GF-D8 (cell line): ENCODE measurements at regions not wholly inside any gene's neighbourhood (a gene's known extent, or its start where the extent isn't known, plus 50 kb on each side); places are given as distances from the start of the nearest gene placed in this dataset.
"Not testable (repeated sequence)": the region's sequence is repeated elsewhere in the genome, so short reads cannot be mapped to it uniquely, and the experiment has no call there.

Experiments used
- DNase-seq: peaks from one replicate; lab custom pipeline; 2025; lab: John Stamatoyannopoulos, UW

DNA sequence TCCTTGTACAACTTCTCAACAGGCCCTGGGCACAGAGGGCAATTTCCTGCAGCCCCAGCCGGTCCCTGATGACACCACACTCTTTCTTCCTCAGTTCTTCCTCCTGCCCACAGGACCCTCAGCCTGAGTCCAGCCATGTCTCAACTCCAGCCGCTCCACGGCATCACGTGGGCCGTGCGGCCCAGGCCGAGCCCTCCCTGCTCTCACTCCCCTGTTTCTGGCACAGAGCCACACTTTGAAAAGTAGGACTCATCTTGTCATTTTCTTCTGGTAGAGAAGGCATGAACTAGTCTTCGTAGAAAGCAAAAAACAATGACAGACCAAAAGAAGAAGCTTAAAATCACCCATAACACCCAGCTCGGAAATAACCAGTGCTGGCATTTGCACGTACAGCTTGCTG is 404.7 kb upstream of the IRX1 start:
- DNase-seq, result no peak

DNA sequence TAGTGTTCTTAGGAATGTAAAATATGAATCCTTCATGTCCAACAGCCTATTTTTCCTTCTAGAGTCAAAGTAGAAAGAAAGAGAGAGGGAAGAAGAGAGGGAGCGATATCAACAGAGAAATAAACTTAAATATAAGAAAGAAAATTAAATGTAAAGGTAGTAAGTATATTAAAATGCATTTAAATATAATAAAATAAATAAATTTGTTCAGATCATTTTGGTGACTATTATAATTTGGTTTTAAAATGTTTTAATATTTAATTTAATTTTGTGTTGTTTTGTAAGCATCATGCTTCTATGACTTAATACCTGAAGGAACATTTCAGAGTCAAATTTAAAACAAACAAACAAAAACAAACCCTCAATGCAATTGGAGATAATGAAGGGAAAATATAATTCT is 405.2 kb upstream of the IRX1 start:
- DNase-seq, result no peak

DNA sequence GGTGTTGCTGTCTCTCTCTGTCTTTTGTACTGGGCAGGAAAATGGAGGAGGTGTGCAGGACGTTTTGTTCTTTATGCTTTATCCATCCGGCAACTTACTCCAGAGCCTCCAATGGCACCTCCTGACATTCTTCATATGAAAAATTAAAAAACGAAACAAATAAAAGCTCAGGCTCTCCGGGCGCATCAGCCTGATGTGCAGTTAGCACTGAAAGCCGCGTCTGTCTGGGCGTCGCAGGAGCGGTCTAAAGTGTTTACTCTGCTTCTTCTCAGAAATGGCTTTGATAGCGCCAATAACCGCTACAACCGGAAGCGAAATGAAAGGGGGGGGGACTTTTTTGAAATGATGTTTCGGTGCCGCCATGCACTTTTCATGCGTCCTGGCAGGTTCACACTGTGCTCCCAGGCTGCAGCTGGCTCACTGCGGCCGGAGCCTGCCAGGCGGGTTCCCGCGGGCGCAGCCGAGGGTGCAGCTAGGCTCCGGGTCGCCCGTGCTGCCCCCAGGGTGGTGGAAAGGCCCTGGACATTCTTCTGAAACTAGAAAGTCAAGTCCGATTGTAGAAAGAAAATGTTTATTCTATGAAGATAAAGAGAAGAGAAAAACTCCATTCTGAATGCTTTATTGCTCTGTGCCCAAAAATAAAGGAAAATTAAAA is 407.7 kb upstream of the IRX1 start:
- no peak for DNase-seq

DNA sequence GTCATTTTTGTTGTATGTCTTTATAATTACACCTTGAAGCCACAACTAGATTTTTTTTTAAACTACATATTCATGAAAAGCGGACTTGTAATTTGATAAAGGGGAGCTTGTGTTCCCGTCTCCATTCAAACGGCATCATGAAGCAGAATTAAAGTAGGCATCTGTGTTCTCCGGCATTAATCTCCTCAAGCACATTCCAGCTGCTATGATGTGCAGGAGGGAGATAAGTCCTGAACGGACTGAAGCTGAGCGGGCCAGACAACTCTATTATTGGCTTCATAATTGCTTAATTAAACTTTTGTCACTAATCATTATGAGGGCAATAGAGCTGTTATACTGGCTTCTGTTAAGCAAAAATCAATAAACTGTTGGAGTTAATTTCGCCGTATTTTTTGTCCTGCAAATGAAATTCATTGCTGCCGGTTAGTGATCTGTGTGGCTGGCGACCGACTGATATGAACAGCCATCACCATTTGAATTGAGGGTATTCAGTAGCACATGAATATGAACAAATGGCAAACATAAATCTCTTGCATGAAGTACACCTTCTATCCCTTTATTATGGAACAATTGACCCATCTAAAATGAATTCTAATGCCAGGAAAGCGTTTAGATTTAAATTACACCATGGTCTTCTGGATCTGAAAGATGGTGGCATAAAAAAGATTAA is 408.8 kb upstream of the IRX1 start:
- DNase-seq, result no peak

DNA sequence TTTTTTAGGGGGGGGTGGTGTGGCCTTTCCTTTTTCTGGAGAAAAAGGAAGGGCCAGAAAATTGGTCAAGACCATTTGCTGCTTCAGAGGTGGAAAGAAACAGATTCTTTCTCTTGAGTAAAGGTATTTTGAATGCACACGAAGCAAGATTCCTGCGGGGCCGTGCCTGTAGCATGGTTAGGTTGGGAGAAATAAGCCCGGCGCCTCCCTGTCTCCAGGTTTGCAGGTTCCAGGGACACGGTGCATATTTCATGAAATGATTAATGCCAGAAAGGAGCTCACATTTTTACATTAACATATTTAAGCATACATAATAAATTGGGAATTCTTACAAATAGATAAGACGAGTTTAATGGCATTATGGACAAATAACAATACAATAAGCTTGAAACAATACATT is 409.5 kb upstream of the IRX1 start:
- DNase-seq, result no peak

DNA sequence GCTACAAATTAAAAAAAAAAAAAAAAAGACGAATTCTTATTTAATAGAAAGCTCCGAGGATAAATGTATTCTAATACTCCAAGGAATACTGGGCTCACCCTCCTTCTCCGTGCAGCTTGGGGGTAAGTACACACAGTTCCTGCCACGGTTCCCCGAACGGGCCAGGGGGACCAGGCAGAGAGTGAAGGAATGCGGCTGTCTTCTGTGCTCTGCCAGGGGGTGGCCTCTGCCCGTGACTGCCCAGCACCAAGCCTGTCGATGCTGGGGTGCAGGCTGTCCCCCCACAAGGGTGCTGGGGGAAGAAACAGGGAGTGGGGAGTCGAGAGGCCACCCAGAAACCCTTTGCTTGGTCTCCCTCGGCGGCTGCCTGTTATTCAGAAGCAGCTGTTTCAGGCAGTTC is 410.1 kb upstream of the IRX1 start:
- no peak for DNase-seq

DNA sequence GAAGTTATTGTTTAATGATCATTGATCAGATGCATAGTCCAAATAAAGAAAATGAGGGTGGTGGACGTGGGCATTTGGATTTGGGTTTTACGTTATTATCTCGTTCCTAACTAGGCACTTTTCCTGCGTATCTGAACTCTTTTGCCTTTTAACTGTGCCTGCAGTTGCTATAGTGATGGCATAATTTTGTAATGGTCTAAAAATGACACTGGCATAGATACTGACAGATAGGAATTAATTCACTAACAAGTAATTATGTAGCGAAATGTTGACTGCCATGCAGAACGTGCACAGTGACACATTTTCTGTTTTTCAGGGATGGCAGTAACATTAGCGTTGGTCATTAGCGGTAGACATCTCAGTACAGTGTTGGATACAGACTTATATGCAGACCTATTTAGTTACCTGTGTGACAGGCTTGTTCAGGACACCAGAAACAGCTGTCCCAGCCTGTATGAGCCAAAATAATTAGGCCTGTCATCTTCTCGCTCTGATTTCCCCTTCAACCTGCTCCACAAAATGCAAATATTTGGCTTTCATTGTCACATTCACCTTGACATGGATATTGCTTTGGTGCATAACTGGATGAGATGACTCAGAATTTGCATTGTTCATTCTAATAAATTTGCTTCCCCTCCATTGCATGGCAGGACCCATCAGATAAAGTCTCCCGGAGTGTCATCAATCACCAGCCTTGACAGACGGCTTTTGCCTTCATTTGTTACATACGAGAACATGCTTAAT is 413.3 kb upstream of the IRX1 start:
- no peak for DNase-seq

DNA sequence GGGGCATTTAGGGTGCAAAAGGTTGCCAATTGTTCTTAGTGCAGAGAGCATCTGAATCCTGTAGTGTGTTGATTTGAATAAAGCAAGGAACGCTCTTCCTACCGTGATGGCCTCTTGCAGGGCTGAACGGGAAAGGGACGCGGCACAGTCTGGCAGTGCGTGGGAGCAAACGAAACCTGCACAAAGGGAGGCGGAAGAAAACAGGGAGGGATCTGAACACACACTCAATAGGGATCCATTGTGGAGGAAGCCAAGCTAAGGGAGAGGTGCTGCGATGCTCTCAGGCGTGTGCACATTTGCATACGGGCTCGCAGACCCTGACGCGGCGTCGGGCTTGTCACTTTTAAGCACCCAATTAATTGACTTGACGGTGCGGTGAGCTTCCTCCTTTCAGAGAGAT is 414.0 kb upstream of the IRX1 start:
- DNase-seq, result no peak

DNA sequence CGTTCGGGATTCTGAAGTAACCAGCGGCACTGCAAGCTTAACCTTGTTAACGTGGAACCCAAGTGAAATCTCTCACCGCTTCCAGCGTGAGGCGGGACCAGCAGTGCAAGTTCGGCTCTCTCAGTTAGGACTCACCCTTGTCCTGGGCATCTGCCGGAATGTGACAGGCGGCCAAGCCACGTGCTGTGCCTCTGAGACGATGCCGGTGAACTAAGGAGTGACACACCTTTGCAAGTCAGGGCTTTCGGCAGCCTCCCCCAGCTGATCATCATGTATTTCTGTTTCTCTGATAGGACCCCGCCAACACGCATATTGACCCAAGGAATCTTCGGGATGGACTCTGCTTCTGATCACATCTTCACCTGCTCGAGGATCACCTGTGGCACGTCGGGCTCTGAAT is 415.0 kb upstream of the IRX1 start:
- DNase-seq, result no peak

DNA sequence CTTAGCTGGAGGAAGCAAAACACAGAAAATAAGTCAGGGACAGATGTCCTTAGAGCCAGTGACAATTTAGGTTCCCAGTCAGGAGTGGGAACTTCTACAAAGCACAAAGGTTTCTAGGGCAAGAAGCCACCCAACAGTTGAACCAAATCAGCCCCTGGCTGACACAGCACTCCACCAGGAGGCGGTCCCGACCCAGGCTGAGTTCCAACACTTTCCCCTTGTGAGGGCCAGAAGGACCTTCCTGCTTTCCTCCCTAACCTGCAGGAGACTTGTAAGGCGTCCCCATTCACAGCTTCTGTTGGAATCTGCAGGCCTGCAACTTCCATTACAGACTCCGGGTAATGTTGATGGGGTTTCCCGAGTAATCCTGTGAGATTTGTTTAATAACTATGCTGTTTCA is 416.4 kb upstream of the IRX1 start:
- DNase-seq, result no peak

DNA sequence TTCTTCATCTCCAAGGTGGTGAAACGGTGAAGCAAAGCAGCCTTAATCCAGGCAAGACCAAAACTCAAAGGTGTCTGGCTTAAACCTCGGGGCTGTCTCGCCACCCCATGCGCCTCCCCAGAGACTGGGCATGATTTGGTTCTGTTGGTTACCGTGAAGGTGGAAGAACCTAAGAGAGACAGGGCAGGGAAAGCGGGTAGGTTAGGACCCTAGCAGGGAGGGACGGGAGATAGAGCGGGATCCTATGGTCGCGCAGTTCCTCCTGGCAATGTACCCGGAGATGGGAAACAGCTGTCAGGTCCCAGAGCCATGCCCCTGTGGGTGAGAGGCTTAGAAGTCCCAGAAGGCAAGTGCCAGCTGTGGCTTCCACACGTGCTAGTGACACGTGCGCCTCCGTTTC is 418.3 kb upstream of the IRX1 start:
- no peak for DNase-seq

DNA sequence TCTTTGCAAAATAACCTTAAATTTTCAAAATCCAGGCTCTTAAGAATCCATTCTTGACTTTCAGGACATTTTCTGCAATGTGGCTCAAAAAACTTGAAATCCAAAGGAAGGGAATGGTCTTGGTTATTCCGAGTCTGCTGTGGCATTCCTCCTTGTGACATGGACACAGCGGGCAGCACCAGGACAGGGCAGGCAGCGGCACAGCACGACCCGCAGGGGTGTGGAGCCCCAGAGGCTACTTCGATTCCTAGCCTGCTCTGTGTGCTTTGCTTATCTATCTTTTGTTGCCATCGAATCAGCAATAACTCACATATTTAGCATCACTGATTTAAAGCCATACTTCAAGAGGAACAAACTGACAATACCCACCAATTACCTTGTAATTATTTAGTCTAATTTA is 420.2 kb upstream of the IRX1 start:
- no peak for DNase-seq

DNA sequence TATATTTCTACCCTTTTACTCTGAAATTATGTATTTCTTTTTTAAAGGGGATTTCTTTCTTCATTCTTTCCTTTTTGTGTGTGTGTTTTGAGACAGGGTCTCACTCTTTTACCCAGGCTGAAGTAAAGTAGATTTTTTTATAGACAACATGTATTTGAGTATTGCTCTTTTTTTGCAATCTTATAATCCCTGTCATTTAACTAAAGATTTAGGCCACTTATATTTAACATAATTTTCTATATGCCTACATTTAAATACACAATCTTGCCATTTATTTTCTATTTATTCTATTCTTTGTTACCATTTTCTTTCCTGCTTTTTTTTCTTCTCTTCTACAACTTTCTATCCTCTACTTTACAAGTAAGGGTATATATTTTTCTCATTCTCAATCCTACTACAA is 416.0 kb upstream of the IRX2 start:
- DNase-seq, result no peak

DNA sequence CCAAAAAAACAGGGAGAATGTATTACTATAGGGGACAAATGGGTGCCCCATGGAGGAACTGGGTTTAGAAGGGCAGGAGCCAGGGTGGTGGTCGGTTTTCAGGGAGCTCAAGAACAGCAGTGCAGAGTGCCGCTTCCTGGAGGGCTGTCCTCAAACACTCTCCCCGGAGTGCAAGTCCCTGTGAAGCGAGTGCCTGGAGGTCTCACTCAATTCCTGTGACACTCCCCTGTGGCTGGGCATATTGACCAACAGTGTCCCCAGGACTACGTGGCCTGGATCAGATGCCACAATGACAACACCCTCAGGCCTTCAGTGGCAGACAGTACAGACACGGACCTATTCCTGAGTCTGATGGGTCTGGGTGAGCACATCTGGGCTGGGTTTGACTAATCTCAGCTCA is 412.1 kb upstream of the IRX2 start:
- DNase-seq, result no peak

DNA sequence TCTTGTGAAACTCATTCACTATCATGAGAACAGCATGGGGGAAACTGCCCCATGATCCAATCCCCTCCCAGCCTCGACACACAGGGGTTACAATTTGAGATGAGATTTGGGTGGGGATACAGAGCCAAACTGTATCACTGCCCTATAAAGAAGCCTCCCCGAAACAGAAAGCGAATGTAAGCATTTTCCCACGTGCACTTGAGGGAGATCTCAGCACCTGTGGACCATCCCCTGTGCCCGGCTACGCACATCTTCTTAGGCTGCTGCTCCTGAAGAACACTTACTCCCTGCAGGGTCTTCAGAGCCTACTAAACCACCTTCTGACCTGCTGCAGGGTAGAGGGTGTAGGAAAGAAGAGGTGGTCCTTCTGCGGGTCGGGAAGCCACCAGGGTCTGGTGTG is 410.2 kb upstream of the IRX2 start:
- no peak for DNase-seq

DNA sequence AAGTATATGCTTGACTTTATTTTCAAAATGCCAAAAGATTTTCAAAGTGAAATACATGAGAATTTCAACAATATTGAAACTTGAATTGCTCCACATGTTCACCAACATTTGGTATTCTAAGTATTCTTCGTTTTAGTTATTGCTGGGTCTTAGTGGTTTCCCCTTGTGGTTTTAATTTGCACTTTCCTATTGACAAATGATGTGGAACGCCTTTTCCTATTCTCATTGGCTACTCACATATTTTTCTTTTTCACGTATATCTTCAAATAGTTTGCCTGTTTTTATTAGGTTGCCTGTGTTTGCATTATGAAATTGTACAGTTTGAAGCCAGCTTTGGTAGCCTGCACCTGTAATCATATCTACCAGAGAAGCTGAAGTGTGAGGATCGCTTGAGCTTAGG is 405.7 kb upstream of the IRX2 start:
- DNase-seq, result no peak

DNA sequence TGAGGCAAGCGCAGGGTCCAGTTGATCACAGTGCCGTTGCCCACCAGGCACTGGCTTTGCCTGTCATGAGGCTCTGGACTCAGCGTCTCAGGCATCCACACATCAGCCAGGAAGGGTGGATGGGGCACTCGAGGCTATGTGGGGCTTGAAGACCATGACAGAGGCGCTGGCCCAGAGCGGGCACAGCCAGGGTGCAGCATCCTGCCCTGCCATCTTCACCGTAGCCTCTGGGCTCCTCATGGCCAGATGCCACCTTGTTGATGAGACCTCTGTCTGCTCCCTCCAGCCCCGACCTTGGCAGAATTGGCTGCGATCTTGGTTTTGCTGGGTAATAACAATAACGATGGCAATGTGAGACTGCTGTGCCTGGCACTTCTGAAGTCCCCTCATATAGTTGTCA is 404.2 kb upstream of the IRX2 start:
- no peak for DNase-seq

DNA sequence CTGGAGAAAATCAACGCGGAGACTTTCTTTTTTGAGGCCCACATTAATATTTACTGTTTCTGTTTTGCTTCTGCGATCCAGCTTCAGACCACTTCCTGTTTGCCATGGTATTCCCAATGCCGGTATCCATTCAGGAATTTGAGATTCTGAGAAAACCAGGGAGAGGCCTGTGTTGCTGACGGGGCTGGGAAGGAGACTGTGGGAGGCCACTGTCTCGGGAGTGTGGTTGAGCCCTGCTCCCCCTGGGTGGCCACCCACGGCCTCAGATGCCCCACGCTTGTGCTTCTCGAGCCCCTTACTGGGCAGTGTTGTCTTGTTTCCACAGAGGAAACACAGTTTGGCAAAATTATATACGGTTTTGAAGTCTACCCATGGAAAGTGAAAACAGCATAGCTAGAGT is 403.6 kb upstream of the IRX2 start:
- DNase-seq, result no peak

DNA sequence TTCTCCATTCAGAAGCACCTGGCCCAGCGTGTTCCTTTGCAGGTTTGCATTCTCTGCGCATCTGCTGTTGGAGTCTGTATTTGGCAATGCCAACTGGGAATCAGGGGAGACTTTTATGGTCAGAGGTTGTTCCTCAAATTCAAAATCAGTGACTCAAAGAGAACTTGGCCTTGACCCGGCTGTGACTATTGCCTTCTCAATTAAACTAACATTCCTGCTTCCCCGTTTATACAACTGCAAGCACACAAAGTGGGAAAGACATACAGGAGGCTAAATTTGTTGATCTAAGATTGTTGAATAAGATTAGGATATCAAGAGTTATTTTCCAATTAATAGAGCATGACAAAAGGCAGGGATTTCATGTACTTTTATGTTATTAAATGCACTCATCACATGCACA is 402.4 kb upstream of the IRX2 start:
- no peak for DNase-seq

DNA sequence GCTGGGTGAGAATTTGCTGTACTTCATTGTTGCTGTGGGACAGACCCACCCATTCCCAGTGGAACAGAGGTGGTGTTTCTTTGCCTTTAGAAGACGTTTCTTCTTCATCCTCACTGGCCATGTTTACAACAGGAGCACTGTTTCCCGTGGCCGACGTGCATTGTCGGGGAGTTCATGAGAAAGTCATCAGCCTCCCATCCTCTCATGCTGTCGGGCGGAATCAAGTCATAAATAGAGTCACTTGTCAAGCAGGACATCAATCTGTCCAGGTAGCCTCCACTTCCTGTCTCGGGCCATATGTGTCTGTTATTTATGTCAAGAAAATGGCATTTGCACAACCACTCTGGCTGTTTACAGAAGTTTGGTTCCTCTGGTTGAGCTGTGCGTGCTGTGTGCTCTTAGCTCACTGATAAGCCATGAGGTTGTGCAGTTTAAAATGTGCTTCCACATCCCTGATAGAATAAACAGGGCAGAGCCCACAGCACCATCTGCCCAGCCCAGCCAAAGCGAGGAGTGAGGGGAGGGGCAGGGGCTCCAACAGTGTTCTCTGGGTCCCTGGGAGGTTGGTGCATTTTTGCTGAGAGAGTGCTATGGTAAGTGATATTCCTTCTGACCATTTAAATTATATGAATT is 401.9 kb upstream of the IRX2 start:
- DNase-seq, result no peak

DNA sequence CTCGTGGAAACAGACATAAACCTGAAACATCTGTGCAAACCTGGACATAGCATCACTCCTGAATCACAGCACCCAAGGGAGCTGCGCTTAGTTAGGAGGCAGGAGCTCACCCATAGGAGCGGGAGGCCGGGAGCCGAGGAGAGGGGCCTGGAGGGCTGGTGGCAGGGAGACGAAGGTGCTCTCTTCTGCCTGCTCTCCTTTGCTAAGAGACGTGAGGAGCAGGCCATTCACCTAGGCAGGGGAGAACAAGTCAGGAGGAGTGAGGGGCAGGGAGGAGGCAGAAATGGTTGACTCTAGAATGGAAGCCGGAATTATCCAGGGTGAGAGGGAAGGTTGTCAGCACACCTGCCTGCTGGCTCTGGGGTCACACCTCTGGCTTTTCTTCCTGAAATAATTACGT is 398.4 kb upstream of the IRX2 start:
- no peak for DNase-seq

DNA sequence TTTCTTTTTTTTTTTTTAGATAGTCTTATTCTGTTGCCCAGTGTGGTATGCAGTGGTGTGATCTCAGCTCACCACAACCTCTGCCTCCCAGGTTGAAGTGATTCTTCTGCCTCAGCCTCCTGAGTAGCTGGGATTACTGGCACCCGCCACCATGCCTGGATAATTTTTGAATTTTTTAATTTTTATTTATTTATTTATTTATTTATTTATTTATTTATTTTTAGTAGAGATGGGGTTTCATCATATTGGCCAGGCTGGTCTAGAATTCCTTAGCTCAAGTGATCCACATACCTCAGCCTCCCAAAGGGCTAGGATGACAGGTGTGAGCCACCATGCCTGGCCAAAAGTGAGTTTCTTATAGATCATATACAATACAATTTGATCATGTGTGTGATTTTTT is 395.9 kb upstream of the IRX2 start:
- not testable (repeated sequence) for DNase-seq

DNA sequence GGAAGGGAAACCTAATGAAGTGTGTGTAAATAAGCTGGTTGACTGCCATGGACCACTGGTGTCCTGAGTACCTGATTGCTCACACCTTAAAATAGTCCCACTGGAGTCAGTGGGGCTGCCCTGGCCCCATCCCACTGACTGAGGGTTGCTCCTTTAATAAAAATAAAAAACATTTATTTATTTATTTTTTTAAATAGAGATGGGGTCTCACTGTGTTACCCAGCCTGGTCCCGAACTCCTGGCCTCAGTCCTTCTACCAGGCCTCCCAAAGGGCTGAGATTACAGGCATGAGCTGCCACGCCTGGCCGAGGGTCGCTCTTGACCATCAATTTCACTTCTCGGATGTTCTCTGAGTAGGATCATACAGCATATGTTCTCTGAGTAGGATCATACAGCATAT is 394.2 kb upstream of the IRX2 start:
- DNase-seq, result no peak
